Neural cell (in vitro differentiated cells): ENCODE measurements at regions not wholly inside any gene's neighbourhood (a gene's known extent, or its start where the extent isn't known, plus 50 kb on each side); places are given as distances from the start of the nearest gene placed in this dataset.

ENCODE experiments used
- H2AFZ ChIP-seq: fragments of 200-600, 300-800 bp; sonication (generic), shearing (Covaris generic); 2 replicates; pipeline ENCODE4 v1.6.0; 2014; ENCODE audit warnings: low read depth, mild to moderate bottlenecking, antibody characterized with exemption, low read length, moderate library complexity
- H3F3A ChIP-seq: fragments of 200-600 bp; shearing (Covaris generic); 2 replicates; pipeline ENCODE4 v1.6.1; 2016; ENCODE audit warnings: mild to moderate bottlenecking, moderate library complexity, mixed read lengths, antibody characterized with exemption, low read length; ENCODE audit not compliant: insufficient read depth, poor library complexity, severe bottlenecking
- H3K27ac ChIP-seq: fragments of 200-600, 300-800 bp; sonication (generic), shearing (Covaris generic); 2 replicates; pipeline ENCODE4 v1.5.1; 2014; ENCODE audit warnings: mild to moderate bottlenecking, low read length, moderate library complexity
- H3K27me3 ChIP-seq: fragments of 300-800, 200-600 bp; sonication (generic), shearing (Covaris generic); 2 replicates; pipeline ENCODE4 v1.6.0; 2014; ENCODE audit warnings: mild to moderate bottlenecking, low read depth, low read length, moderate library complexity; ENCODE audit not compliant: insufficient read depth
- H3K36me3 ChIP-seq: fragments of 300-800, 200-600 bp; sonication (generic), shearing (Covaris generic); 2 replicates; pipeline ENCODE4 v1.5.1; 2014; ENCODE audit warnings: mild to moderate bottlenecking, antibody characterized with exemption, low read length, moderate library complexity; ENCODE audit not compliant: insufficient read depth
- H3K4me2 ChIP-seq: fragments of 300-800, 200-600 bp; sonication (generic), shearing (Covaris generic); 2 replicates; pipeline ENCODE4 v1.6.0; 2014; ENCODE audit warnings: mild to moderate bottlenecking, low read length
- H3K4me3 ChIP-seq: fragments of 300-800, 200-600 bp; sonication (generic), shearing (Covaris generic); 2 replicates; pipeline ENCODE4 v1.5.1; 2014; ENCODE audit warnings: mild to moderate bottlenecking, low read length, moderate library complexity
- H3K79me2 ChIP-seq: fragments of 200-600 bp; shearing (Covaris generic); replicated peaks from 2 replicates; pipeline ENCODE4 v1.6.0; 2014; ENCODE audit warnings: mild to moderate bottlenecking, low read length, moderate library complexity; ENCODE audit not compliant: insufficient read depth
- H3K9ac ChIP-seq: fragments of 300-800, 200-600 bp; sonication (generic), shearing (Covaris generic); 2 replicates; pipeline ENCODE4 v1.6.1; 2016; ENCODE audit warnings: mild to moderate bottlenecking, low read length, mixed read lengths
- H3K9me2 ChIP-seq: fragments of 200-600 bp; shearing (Covaris generic); 2 replicates; pipeline ENCODE4 v1.6.1; 2016; ENCODE audit warnings: mild to moderate bottlenecking, low read length, mixed read lengths; ENCODE audit not compliant: insufficient read depth
- H3K9me3 ChIP-seq: fragments of 200-600, 300-800 bp; sonication (generic), shearing (Covaris generic); 2 replicates; pipeline ENCODE4 v1.6.1; 2016; ENCODE audit warnings: mild to moderate bottlenecking, mixed run types, low read length, moderate library complexity, mixed read lengths
- H4K20me1 ChIP-seq: fragments of 200-600 bp; shearing (Covaris generic); 2 replicates; pipeline ENCODE4 v1.6.1; 2016; ENCODE audit warnings: mild to moderate bottlenecking, mixed run types; ENCODE audit not compliant: insufficient read depth
- EP300 ChIP-seq: fragments of 450-650 bp; conservative IDR thresholded peaks from 2 replicates; pipeline ENCODE4 v1.6.1; 2014; ENCODE audit warnings: antibody characterized with exemption, mild to moderate bottlenecking, moderate library complexity; ENCODE audit not compliant: poor library complexity, severe bottlenecking
- EZH2 ChIP-seq: fragments of 200-600, 300-800 bp; shearing (Covaris generic), sonication (generic); IDR thresholded peaks from 2 replicates; pipeline ENCODE4 v1.6.1; 2014; ENCODE audit warnings: antibody characterized with exemption, low read length, borderline replicate concordance, mild to moderate bottlenecking; ENCODE audit not compliant: insufficient read depth, poor library complexity, severe bottlenecking
- MXI1 ChIP-seq: fragments of 450-650 bp; conservative IDR thresholded peaks from 2 replicates; pipeline ENCODE4 v1.6.1; 2014; ENCODE audit warnings: antibody characterized with exemption, mild to moderate bottlenecking; ENCODE audit not compliant: poor library complexity, severe bottlenecking
- POLR2AphosphoS5 ChIP-seq: IDR thresholded peaks from 2 replicates; pipeline ENCODE4 v1.6.1; 2012
- RAD21 ChIP-seq: fragments of 450-650 bp; conservative IDR thresholded peaks from 2 replicates; pipeline ENCODE4 v1.6.1; 2014; ENCODE audit warnings: antibody characterized with exemption, mild to moderate bottlenecking, moderate library complexity
- SMC3 ChIP-seq: fragments of 450-650 bp; conservative IDR thresholded peaks from 2 replicates; pipeline ENCODE4 v1.6.1; 2014; ENCODE audit warnings: antibody characterized with exemption, mild to moderate bottlenecking, moderate library complexity; ENCODE audit not compliant: poor library complexity
- TAF1 ChIP-seq: IDR thresholded peaks from 2 replicates; pipeline ENCODE4 v1.6.1; 2012; ENCODE audit warnings: low read depth
- TF ChIP-seq, protein P1 (sequence below): fragments of 450-650 bp; IDR thresholded peaks from 2 replicates; pipeline ENCODE4 v1.5.1; 2014; ENCODE audit warnings: antibody characterized with exemption, mild to moderate bottlenecking, moderate library complexity; ENCODE audit not compliant: poor library complexity, severe bottlenecking
- TF ChIP-seq, protein P2 (sequence below): IDR thresholded peaks from 2 replicates; pipeline ENCODE4 v1.6.1; 2012; ENCODE audit warnings: borderline replicate concordance

DNA sequence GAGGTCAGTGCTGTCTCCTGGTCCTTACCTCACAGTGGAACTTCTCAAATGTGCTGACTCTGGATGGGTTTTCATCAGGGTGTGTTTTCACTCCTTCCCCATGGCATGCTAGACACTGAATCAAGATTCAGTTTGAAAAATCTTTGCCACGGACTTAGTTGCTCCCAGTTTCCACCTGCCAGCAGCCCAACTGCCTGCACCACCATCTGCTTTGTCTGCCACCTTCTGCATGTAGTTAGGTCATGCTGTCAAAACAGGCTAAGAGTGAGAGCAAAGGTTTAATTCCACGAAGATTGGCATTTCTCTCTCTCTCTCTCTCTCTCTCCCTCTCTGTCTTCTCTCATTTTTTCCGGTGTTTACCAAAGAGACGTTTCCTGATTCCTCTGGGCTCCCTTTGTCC, 258.0 kb upstream of the EDNRA start:
- H3K9me3 ChIP-seq, result no peaks in the 10 kb centered on the region
- no peak overlapping the region for H3K27ac ChIP-seq
- H3F3A ChIP-seq, result no peaks in the 10 kb centered on the region
- no peak overlapping the region for H3K4me3 ChIP-seq
- no peak overlapping the region for H3K4me2 ChIP-seq
- no peak overlapping the region for H3K9ac ChIP-seq
- TF ChIP-seq SMC3 (no peak), EP300 (no peak), MXI1 (no peak), POLR2AphosphoS5 (no peak), RAD21 (no peak), EZH2 (no peak), TAF1 (no peak)
- TF ChIP-seq, protein P1, sequence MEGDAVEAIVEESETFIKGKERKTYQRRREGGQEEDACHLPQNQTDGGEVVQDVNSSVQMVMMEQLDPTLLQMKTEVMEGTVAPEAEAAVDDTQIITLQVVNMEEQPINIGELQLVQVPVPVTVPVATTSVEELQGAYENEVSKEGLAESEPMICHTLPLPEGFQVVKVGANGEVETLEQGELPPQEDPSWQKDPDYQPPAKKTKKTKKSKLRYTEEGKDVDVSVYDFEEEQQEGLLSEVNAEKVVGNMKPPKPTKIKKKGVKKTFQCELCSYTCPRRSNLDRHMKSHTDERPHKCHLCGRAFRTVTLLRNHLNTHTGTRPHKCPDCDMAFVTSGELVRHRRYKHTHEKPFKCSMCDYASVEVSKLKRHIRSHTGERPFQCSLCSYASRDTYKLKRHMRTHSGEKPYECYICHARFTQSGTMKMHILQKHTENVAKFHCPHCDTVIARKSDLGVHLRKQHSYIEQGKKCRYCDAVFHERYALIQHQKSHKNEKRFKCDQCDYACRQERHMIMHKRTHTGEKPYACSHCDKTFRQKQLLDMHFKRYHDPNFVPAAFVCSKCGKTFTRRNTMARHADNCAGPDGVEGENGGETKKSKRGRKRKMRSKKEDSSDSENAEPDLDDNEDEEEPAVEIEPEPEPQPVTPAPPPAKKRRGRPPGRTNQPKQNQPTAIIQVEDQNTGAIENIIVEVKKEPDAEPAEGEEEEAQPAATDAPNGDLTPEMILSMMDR, result no peak
- TF ChIP-seq, protein P2, sequence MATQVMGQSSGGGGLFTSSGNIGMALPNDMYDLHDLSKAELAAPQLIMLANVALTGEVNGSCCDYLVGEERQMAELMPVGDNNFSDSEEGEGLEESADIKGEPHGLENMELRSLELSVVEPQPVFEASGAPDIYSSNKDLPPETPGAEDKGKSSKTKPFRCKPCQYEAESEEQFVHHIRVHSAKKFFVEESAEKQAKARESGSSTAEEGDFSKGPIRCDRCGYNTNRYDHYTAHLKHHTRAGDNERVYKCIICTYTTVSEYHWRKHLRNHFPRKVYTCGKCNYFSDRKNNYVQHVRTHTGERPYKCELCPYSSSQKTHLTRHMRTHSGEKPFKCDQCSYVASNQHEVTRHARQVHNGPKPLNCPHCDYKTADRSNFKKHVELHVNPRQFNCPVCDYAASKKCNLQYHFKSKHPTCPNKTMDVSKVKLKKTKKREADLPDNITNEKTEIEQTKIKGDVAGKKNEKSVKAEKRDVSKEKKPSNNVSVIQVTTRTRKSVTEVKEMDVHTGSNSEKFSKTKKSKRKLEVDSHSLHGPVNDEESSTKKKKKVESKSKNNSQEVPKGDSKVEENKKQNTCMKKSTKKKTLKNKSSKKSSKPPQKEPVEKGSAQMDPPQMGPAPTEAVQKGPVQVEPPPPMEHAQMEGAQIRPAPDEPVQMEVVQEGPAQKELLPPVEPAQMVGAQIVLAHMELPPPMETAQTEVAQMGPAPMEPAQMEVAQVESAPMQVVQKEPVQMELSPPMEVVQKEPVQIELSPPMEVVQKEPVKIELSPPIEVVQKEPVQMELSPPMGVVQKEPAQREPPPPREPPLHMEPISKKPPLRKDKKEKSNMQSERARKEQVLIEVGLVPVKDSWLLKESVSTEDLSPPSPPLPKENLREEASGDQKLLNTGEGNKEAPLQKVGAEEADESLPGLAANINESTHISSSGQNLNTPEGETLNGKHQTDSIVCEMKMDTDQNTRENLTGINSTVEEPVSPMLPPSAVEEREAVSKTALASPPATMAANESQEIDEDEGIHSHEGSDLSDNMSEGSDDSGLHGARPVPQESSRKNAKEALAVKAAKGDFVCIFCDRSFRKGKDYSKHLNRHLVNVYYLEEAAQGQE, result no peak
- H2AFZ ChIP-seq, result no peak overlapping the region
- no peaks in the 10 kb centered on the region for H4K20me1 ChIP-seq
- H3K27me3 ChIP-seq, result no peaks in the 10 kb centered on the region
- H3K36me3 ChIP-seq, result no peaks in the 10 kb centered on the region
- no peaks in the 10 kb centered on the region for H3K79me2 ChIP-seq
- H3K9me2 ChIP-seq, result no peaks in the 10 kb centered on the region

DNA sequence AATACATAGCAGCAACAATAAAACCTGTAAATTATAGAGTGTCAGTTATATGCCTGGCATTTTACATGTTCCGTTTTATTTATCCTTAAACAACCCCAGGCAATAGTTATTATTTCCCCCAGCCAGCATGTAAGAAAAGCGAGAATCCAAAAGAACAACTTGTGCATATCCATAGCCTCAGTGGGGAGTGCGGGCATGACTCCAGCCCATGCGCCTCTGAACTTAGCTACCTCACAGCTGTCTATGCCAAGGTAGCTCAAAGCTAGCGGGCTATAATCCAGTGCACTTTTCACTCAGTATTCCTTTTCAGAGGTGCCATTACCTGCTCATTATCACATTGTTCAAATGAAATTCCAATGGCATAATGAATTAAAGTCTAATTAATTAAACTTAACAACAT, 257.3 kb upstream of the EDNRA start:
- H4K20me1 ChIP-seq, result no peaks in the 10 kb centered on the region

DNA sequence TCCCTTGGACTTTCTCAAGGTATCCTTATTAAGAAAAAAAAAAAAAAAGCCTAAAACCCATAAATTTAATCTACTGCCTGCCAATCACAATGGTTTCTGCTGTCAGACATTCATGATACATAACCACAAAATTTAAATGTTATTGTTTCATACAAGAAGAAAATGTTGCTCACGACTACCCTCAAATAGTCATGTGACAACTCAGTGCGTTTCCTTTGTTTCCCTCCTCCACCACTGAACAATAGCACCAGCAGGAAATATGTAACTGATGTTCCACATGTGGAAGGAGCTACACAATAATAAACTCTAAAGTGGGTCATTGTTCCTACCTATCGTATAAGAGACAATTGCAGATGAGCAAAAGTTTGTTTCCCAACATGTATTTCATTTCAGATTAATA, 244.1 kb upstream of the EDNRA start:
- no peak overlapping the region for H3K9ac ChIP-seq
- H3K4me3 ChIP-seq, result no peak overlapping the region
- no peaks in the 10 kb centered on the region for H3K9me3 ChIP-seq
- no peaks in the 10 kb centered on the region for H3K36me3 ChIP-seq
- no peaks in the 10 kb centered on the region for H3K79me2 ChIP-seq
- H3K27me3 ChIP-seq, result no peaks in the 10 kb centered on the region
- no peaks in the 10 kb centered on the region for H3F3A ChIP-seq
- H3K9me2 ChIP-seq, result no peaks in the 10 kb centered on the region
- TF ChIP-seq MXI1 (no peak), TAF1 (no peak), POLR2AphosphoS5 (no peak), RAD21 (no peak), SMC3 (no peak), EZH2 (no peak), EP300 (no peak)
- TF ChIP-seq, protein P2, result no peak
- TF ChIP-seq, protein P1, result no peak
- H3K27ac ChIP-seq, result no peak overlapping the region
- no peaks in the 10 kb centered on the region for H4K20me1 ChIP-seq
- H3K4me2 ChIP-seq, result no peak overlapping the region
- H2AFZ ChIP-seq, result no peak overlapping the region

More for the DNA sequence above, 257.3 kb upstream of the EDNRA start:
- Histone ChIP-seq H3K79me2 (no peaks in the 10 kb centered on the region), H2AFZ (no peak overlapping the region), H3K27ac (no peak overlapping the region), H3F3A (no peaks in the 10 kb centered on the region), H3K4me3 (no peak overlapping the region), H3K9me3 (no peaks in the 10 kb centered on the region), H3K4me2 (no peak overlapping the region), H3K36me3 (no peaks in the 10 kb centered on the region), H3K9ac (no peak overlapping the region), H3K27me3 (no peaks in the 10 kb centered on the region), H3K9me2 (no peaks in the 10 kb centered on the region)
- TF ChIP-seq RAD21, result no peak
- no peak for TF ChIP-seq SMC3
